GM23338 (cell line): ENCODE measurements at regions not wholly inside any gene's neighbourhood (a gene's known extent, or its start where the extent isn't known, plus 50 kb on each side); places are given as distances from the start of the nearest gene placed in this dataset.

Experiments used
- ATAC-seq: fragments of 200-7000 bp; cut with Tn5 transposase; 3 replicates; pipeline ENCODE4 v1.9.1; 2020
- DNase-seq: peaks from one replicate; pipeline ENCODE4 v3.0.0-alpha.2; 2015; ENCODE audit warnings: low spot score
- H2AFZ ChIP-seq: fragments of 200-600 bp; sonication (generic); 2 replicates; pipeline ENCODE4 v1.8.0; 2016; ENCODE audit warnings: antibody characterized with exemption, mild to moderate bottlenecking, moderate library complexity
- H3F3A ChIP-seq: fragments of 200-600 bp; sonication (generic); replicated peaks from 2 replicates; pipeline ENCODE4 v1.8.0; 2017; ENCODE audit warnings: antibody characterized with exemption, mixed run types, low read depth
- H3K27ac ChIP-seq: fragments of 200-600 bp; sonication (generic); 2 replicates; pipeline ENCODE4 v1.6.1; 2016; ENCODE audit warnings: low read depth
- H3K27me3 ChIP-seq: fragments of 200-600 bp; sonication (generic); 2 replicates; pipeline ENCODE4 v1.8.0; 2016; ENCODE audit warnings: mild to moderate bottlenecking, mixed run types, moderate library complexity; ENCODE audit not compliant: insufficient read depth
- H3K36me3 ChIP-seq: fragments of 200-600 bp; sonication (generic); 2 replicates; pipeline ENCODE4 v1.8.0; 2016; ENCODE audit warnings: mild to moderate bottlenecking; ENCODE audit not compliant: insufficient read depth
- H3K4me1 ChIP-seq: fragments of 200-600 bp; sonication (generic); 2 replicates; pipeline ENCODE4 v1.8.0; 2016; ENCODE audit warnings: mild to moderate bottlenecking, moderate library complexity; ENCODE audit not compliant: insufficient read depth
- H3K4me2 ChIP-seq: fragments of 200-600 bp; sonication (generic); 2 replicates; pipeline ENCODE4 v1.7.1; 2017; ENCODE audit warnings: mixed run types
- H3K4me3 ChIP-seq: fragments of 200-600 bp; sonication (generic); 2 replicates; pipeline ENCODE4 v1.6.1; 2016; ENCODE audit warnings: mixed run types
- H3K79me2 ChIP-seq: fragments of 200-600 bp; sonication (generic); replicated peaks from 2 replicates; pipeline ENCODE4 v1.8.0; 2017; ENCODE audit warnings: mild to moderate bottlenecking; ENCODE audit not compliant: insufficient read depth
- H3K9me2 ChIP-seq: fragments of 200-600 bp; sonication (generic); 2 replicates; pipeline ENCODE4 v1.8.0; 2017; ENCODE audit not compliant: insufficient read depth
- H4K20me1 ChIP-seq: fragments of 200-600 bp; sonication (generic); replicated peaks from 2 replicates; pipeline ENCODE4 v1.8.0; 2017; ENCODE audit warnings: mild to moderate bottlenecking; ENCODE audit not compliant: insufficient read depth
- H3K27ac Mint-ChIP-seq: 2 replicates; pipeline ENCODE4 v1.8.0; 2020; ENCODE audit warnings: inconsistent platforms, mild to moderate bottlenecking, moderate library complexity, mixed read lengths
- H3K27me3 Mint-ChIP-seq: 3 replicates; pipeline ENCODE4 v1.8.0; 2022; ENCODE audit warnings: low read depth, mild to moderate bottlenecking, moderate library complexity, mixed read lengths, inconsistent platforms; ENCODE audit not compliant: insufficient read depth, poor library complexity
- H3K36me3 Mint-ChIP-seq: 3 replicates; pipeline ENCODE4 v1.8.0; 2021; ENCODE audit warnings: low read depth, mild to moderate bottlenecking, inconsistent platforms, moderate library complexity, mixed read lengths
- H3K4me1 Mint-ChIP-seq: 3 replicates; pipeline ENCODE4 v1.8.0; 2020; ENCODE audit warnings: mild to moderate bottlenecking, inconsistent platforms, mixed read lengths
- H3K4me3 Mint-ChIP-seq: 3 replicates; pipeline ENCODE4 v1.8.0; 2021; ENCODE audit warnings: moderate library complexity, mild to moderate bottlenecking, inconsistent platforms, mixed read lengths
- H3K9me3 Mint-ChIP-seq: 3 replicates; pipeline ENCODE4 v1.8.0; 2020; ENCODE audit warnings: moderate library complexity, mild to moderate bottlenecking, inconsistent platforms, mixed read lengths
- CTCF ChIP-seq, 2 experiments: fragments of 200-600 bp in 1 of 2; sonication (generic) in 1 of 2; conservative IDR thresholded peaks; 2 replicates each; pipeline versions ENCODE4 v1.5.1 to v1.6.1; 2016 to 2017; ENCODE audit warnings: antibody characterized with exemption in 2 of 2, low read depth in 2 of 2, mild to moderate bottlenecking in 2 of 2, moderate library complexity in 1 of 2
- EZH2phosphoT487 ChIP-seq: fragments of 200-600 bp; sonication (generic); IDR thresholded peaks from one replicate; pipeline ENCODE4 v1.8.1; 2018; ENCODE audit warnings: antibody characterized with exemption; ENCODE audit not compliant: unreplicated experiment
- NANOG ChIP-seq: IDR thresholded peaks from 2 replicates; pipeline ENCODE4 v1.6.1; 2016; ENCODE audit warnings: antibody characterized with exemption, borderline replicate concordance
- POLR2AphosphoS5 ChIP-seq: IDR thresholded peaks from 2 replicates; pipeline ENCODE4 v1.6.1; 2016; ENCODE audit warnings: antibody characterized with exemption, low read depth
- STAT1 ChIP-seq: IDR thresholded peaks from one replicate; pipeline ENCODE4 v1.6.1; 2016; ENCODE audit warnings: antibody characterized with exemption; ENCODE audit not compliant: unreplicated experiment
- ZNF114 ChIP-seq: fragments of 250-450 bp; sonication (Bioruptor Pico); IDR thresholded peaks from 2 replicates; pipeline ENCODE4 v1.5.0; 2020; ENCODE audit warnings: mild to moderate bottlenecking, moderate library complexity
- ZNF331 ChIP-seq: fragments of 250-450 bp; sonication (Bioruptor Pico); IDR thresholded peaks from 2 replicates; pipeline ENCODE4 v1.5.0; 2020; ENCODE audit warnings: low read depth, mild to moderate bottlenecking, moderate library complexity
- ZNF462 ChIP-seq: fragments of 250-450 bp; sonication (Bioruptor Pico); IDR thresholded peaks from 2 replicates; pipeline ENCODE4 v1.5.0; 2020; ENCODE audit warnings: mild to moderate bottlenecking, moderate library complexity

GRCh38 chr5:167355346-167355745 lies 936.1 kb upstream of the WWC1 start (continued):
- TF ChIP-seq ZNF462 (CRISPR knock-in tag) (no peak), CTCF (conservative IDR thresholded peaks at IDR 0.05; ENCODE audit: low read depth in 2 of 2) (no peak), POLR2AphosphoS5 (no peak), ZNF331 (no peak)

GRCh38 chr5:167356374-167356773 lies 935.1 kb upstream of the WWC1 start:
- H3K4me2 ChIP-seq = no peak overlapping the region
- Mint-ChIP-seq H3K36me3 (no peaks in the 10 kb centered on the region; the same call in 2 of the 3 replicates), H3K9me3 (no peaks in the 10 kb centered on the region), H3K27me3 (no peaks in the 10 kb centered on the region), H3K4me3 (no peak overlapping the region), H3K4me1 (peaks cover 21% of the 10 kb centered on the region), H3K27ac (no peak overlapping the region)
- H3K27ac ChIP-seq = no peak overlapping the region
- H2AFZ ChIP-seq = no peak overlapping the region
- H3K4me1 ChIP-seq = peaks cover 39% of the 10 kb centered on the region
- H3K9me2 ChIP-seq = no peaks in the 10 kb centered on the region
- no peaks in the 10 kb centered on the region for H4K20me1 ChIP-seq
- H3K27me3 ChIP-seq = no peaks in the 10 kb centered on the region
- no peaks in the 10 kb centered on the region for H3F3A ChIP-seq
- no peak overlapping the region for H3K4me3 ChIP-seq
- H3K36me3 ChIP-seq = no peaks in the 10 kb centered on the region
- no peak for DNase-seq
- no peaks in the 10 kb centered on the region for H3K79me2 ChIP-seq
- ATAC-seq = no peak
- no peak for TF ChIP-seq NANOG
- TF ChIP-seq STAT1 = no peak
- no peak for TF ChIP-seq ZNF462 (CRISPR knock-in tag)
- no peak for TF ChIP-seq EZH2phosphoT487
- TF ChIP-seq ZNF114 (CRISPR knock-in tag) = no peak
- TF ChIP-seq POLR2AphosphoS5 = no peak
